ENCODE measurements at regions not wholly inside any gene's neighbourhood (a gene's known extent, or its start where the extent isn't known, plus 50 kb on each side); places are given as distances from the start of the nearest gene placed in this dataset.

DNA sequence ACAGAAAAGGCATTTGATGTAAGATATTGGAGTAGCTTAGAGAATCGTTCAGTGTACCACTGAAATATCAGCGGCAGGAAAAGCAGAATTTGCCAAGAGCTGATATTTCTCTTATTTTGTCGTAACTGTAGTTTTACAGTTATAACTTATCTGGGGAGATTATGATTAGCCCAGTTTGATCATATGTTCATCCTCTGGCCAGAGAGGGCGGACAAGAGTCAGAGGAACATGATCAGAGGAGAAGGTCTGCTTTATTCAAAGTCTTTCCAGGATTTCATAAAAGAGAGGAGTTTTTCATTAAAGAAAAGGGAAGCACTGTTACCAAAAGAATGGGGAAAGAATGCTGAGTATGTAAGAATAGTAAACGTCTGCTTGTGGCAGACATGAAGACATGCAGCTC lies 1655.6 kb downstream of the DPP10 start:
- Histone ChIP-seq H3K36me3 (ENCODE audit: control insufficient read depth in 2 of 2, insufficient read depth in 2 of 2, low read length in 1 of 2) (no peaks in the 10 kb centered on the region), H2AFZ (ENCODE audit: control insufficient read depth, low read depth, low read length) (no peak overlapping the region), H3K79me2 (ENCODE audit: control insufficient read depth, insufficient read depth, low read length) (no peaks in the 10 kb centered on the region), H4K20me1 (ENCODE audit: control insufficient read depth, insufficient read depth) (no peaks in the 10 kb centered on the region), H3K9ac (ENCODE audit: control insufficient read depth, insufficient read depth, low read length) (no peak overlapping the region), H3K4me1 (ENCODE audit: control insufficient read depth, insufficient read depth, low read length) (no peaks in the 10 kb centered on the region), H3K4me3 (no peak overlapping the region), H3K27me3 (replicated peaks in 1 of 2; ENCODE audit: control insufficient read depth in 2 of 2, insufficient read depth in 2 of 2, low read length in 1 of 2) (no peaks in the 10 kb centered on the region), H3K27ac (ENCODE audit: control insufficient read depth, insufficient read depth) (no peak overlapping the region), H3K4me2 (ENCODE audit: control insufficient read depth, insufficient read depth) (no peak overlapping the region), H3K9me3 (replicated peaks; ENCODE audit: control insufficient read depth, insufficient read depth, low read length) (no peaks in the 10 kb centered on the region)
- in situ Hi-C loops (cut with MboI) = no loop called here
- ATAC-seq = no peak
- CTCF ChIA-PET = no interaction called here
- FAIRE-seq = no peak
- intact Hi-C loops (cut with micrococcal nuclease; ENCODE audit: unreplicated experiment) = no loop called here
- DNase-seq (ENCODE audit: low read depth, low spot score) = no peak
- TF ChIP-seq TCF3 (IDR thresholded peaks at IDR 0.05; ENCODE audit: borderline replicate concordance, insufficient read depth, low read depth, low read length) (no peak), FOXM1 (IDR thresholded peaks at IDR 0.05; ENCODE audit: low read depth, low read length) (no peak), ZNF274 (IDR thresholded peaks at IDR 0.05; ENCODE audit: insufficient read depth, insufficient read length) (no peak), EZH2 (IDR thresholded peaks at IDR 0.05; ENCODE audit: borderline replicate concordance, control insufficient read depth, low read depth, low read length) (no peak), BACH1 (IDR thresholded peaks at IDR 0.05; ENCODE audit: borderline replicate concordance) (no peak), IRF4 (IDR thresholded peaks at IDR 0.05; ENCODE audit: low read depth, low read length) (no peak), MEF2B (IDR thresholded peaks at IDR 0.05; ENCODE audit: partially characterized antibody, poor library complexity, severe bottlenecking) (no peak), HCFC1 (IDR thresholded peaks at IDR 0.05; ENCODE audit: low read length) (no peak), TCF12 (IDR thresholded peaks at IDR 0.05; ENCODE audit: low read depth, low read length) (no peak), CREM (IDR thresholded peaks at IDR 0.05; ENCODE audit: low read depth) (no peak), STAT3 (IDR thresholded peaks at IDR 0.05; ENCODE audit: low read depth, low read length) (no peak), HDGF (IDR thresholded peaks at IDR 0.05) (no peak), JUNB (IDR thresholded peaks at IDR 0.05) (no peak), PML (IDR thresholded peaks at IDR 0.05; ENCODE audit: low read length) (no peak)
- TF ChIP-seq, protein P1, sequence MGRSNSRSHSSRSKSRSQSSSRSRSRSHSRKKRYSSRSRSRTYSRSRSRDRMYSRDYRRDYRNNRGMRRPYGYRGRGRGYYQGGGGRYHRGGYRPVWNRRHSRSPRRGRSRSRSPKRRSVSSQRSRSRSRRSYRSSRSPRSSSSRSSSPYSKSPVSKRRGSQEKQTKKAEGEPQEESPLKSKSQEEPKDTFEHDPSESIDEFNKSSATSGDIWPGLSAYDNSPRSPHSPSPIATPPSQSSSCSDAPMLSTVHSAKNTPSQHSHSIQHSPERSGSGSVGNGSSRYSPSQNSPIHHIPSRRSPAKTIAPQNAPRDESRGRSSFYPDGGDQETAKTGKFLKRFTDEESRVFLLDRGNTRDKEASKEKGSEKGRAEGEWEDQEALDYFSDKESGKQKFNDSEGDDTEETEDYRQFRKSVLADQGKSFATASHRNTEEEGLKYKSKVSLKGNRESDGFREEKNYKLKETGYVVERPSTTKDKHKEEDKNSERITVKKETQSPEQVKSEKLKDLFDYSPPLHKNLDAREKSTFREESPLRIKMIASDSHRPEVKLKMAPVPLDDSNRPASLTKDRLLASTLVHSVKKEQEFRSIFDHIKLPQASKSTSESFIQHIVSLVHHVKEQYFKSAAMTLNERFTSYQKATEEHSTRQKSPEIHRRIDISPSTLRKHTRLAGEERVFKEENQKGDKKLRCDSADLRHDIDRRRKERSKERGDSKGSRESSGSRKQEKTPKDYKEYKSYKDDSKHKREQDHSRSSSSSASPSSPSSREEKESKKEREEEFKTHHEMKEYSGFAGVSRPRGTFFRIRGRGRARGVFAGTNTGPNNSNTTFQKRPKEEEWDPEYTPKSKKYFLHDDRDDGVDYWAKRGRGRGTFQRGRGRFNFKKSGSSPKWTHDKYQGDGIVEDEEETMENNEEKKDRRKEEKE (IDR thresholded peaks at IDR 0.05) = no peak
- TF ChIP-seq, protein P2, sequence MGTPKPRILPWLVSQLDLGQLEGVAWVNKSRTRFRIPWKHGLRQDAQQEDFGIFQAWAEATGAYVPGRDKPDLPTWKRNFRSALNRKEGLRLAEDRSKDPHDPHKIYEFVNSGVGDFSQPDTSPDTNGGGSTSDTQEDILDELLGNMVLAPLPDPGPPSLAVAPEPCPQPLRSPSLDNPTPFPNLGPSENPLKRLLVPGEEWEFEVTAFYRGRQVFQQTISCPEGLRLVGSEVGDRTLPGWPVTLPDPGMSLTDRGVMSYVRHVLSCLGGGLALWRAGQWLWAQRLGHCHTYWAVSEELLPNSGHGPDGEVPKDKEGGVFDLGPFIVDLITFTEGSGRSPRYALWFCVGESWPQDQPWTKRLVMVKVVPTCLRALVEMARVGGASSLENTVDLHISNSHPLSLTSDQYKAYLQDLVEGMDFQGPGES (IDR thresholded peaks at IDR 0.05) = no peak
- TF ChIP-seq, protein P3, sequence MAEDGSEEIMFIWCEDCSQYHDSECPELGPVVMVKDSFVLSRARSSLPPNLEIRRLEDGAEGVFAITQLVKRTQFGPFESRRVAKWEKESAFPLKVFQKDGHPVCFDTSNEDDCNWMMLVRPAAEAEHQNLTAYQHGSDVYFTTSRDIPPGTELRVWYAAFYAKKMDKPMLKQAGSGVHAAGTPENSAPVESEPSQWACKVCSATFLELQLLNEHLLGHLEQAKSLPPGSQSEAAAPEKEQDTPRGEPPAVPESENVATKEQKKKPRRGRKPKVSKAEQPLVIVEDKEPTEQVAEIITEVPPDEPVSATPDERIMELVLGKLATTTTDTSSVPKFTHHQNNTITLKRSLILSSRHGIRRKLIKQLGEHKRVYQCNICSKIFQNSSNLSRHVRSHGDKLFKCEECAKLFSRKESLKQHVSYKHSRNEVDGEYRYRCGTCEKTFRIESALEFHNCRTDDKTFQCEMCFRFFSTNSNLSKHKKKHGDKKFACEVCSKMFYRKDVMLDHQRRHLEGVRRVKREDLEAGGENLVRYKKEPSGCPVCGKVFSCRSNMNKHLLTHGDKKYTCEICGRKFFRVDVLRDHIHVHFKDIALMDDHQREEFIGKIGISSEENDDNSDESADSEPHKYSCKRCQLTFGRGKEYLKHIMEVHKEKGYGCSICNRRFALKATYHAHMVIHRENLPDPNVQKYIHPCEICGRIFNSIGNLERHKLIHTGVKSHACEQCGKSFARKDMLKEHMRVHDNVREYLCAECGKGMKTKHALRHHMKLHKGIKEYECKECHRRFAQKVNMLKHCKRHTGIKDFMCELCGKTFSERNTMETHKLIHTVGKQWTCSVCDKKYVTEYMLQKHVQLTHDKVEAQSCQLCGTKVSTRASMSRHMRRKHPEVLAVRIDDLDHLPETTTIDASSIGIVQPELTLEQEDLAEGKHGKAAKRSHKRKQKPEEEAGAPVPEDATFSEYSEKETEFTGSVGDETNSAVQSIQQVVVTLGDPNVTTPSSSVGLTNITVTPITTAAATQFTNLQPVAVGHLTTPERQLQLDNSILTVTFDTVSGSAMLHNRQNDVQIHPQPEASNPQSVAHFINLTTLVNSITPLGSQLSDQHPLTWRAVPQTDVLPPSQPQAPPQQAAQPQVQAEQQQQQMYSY (CRISPR knock-in tag; IDR thresholded peaks at IDR 0.05) = no peak
- POLR2A ChIA-PET = no interaction called here
- WGBS (ENCODE audit: insufficient coverage, insufficient replicate concordance, low lambda C conversion rate, missing lambda C conversion rate) = 30% methylated on average over 5 of the region's 5 CpGs
- SMC1A ChIA-PET (ENCODE audit: uncharacterized antibody, unreplicated experiment) = no interaction called here
- no TSS peak for BruUV-seq (replicated peaks)
- RAD21 ChIA-PET (ENCODE audit: unreplicated experiment) = no interaction called here

All from GM12878 (cell line).